KMS-11 (cell line): ENCODE measurements at regions not wholly inside any gene's neighbourhood (a gene's known extent, or its start where the extent isn't known, plus 50 kb on each side); places are given as distances from the start of the nearest gene placed in this dataset.

Experiments used
- H2AFZ ChIP-seq: fragments of 200-600 bp; sonication (generic); 2 replicates; pipeline ENCODE4 v1.6.1; 2016; ENCODE audit warnings: antibody characterized with exemption, mixed run types, low read depth
- H3K27ac ChIP-seq: fragments of 200-600 bp; sonication (generic); 2 replicates; pipeline ENCODE4 v1.6.1; 2016; ENCODE audit warnings: mild to moderate bottlenecking, mixed run types
- H3K27me3 ChIP-seq: fragments of 200-600 bp; sonication (generic); 2 replicates; pipeline ENCODE4 v1.6.1; 2017; ENCODE audit warnings: mild to moderate bottlenecking, low read depth, mixed run types, moderate library complexity; ENCODE audit not compliant: insufficient read depth
- H3K36me3 ChIP-seq: fragments of 200-600 bp; sonication (generic); 2 replicates; pipeline ENCODE4 v1.6.1; 2017; ENCODE audit warnings: mild to moderate bottlenecking, mixed run types; ENCODE audit not compliant: insufficient read depth
- H3K4me1 ChIP-seq: fragments of 200-600 bp; sonication (generic); 2 replicates; pipeline ENCODE4 v1.6.1; 2016; ENCODE audit warnings: mild to moderate bottlenecking, low read depth, mixed run types; ENCODE audit not compliant: poor library complexity, severe bottlenecking
- H3K4me2 ChIP-seq: fragments of 200-600 bp; sonication (generic); 2 replicates; pipeline ENCODE4 v1.7.0; 2016; ENCODE audit warnings: mild to moderate bottlenecking, mixed run types
- H3K4me3 ChIP-seq: fragments of 200-600 bp; sonication (generic); IDR thresholded peaks from 2 replicates; pipeline ENCODE4 v1.6.1; 2017; ENCODE audit warnings: low read depth, low read length, mixed read lengths; ENCODE audit not compliant: insufficient read depth
- H3K79me2 ChIP-seq: fragments of 200-600 bp; sonication (generic); 2 replicates; pipeline ENCODE4 v1.6.1; 2016; ENCODE audit warnings: low read depth, mixed run types; ENCODE audit not compliant: insufficient read depth
- H3K9ac ChIP-seq: fragments of 200-600 bp; sonication (generic); 2 replicates; pipeline ENCODE4 v1.6.1; 2016; ENCODE audit warnings: mild to moderate bottlenecking, mixed run types
- H4K20me1 ChIP-seq: fragments of 200-600 bp; sonication (generic); 2 replicates; pipeline ENCODE4 v1.6.1; 2016; ENCODE audit warnings: mild to moderate bottlenecking, mixed run types; ENCODE audit not compliant: insufficient read depth
- TF ChIP-seq, protein P1 (sequence below): fragments of 200-600 bp; sonication (generic); conservative IDR thresholded peaks from 2 replicates; pipeline ENCODE4 v1.6.1; 2017; ENCODE audit warnings: low read depth, mild to moderate bottlenecking, antibody characterized with exemption, low read length, moderate library complexity, mixed read lengths

DNA sequence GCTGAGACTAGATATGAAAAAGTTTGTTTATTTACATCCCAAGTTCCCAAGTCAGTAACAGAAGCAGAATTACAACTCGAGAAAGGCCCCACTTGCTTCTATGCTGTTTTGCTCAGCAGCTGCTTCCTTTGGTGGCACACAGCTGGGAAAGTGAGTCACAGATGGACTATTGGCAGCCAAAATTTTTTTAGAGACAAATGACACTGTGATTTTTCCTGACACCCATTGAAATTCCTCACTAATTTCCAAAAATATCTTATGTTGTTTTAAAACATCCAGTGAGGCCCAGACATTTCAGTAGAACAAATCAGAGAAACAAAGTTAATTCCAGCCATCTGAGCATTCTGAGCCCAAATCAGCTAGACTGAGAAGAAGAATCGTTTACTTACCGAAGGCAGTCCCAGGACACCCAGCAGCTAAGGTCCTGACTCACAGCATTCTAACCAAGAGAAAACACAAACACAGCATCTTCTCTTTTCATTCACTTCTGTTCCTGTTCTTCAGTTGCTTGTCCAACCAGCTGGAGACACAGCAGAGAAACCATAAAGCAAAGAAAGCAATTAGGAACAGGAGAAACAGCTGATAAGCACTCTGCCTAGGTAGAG is 188.3 kb downstream of the DAD1 start:
- no peaks in the 10 kb centered on the region for H4K20me1 ChIP-seq
- TF ChIP-seq, protein P1, sequence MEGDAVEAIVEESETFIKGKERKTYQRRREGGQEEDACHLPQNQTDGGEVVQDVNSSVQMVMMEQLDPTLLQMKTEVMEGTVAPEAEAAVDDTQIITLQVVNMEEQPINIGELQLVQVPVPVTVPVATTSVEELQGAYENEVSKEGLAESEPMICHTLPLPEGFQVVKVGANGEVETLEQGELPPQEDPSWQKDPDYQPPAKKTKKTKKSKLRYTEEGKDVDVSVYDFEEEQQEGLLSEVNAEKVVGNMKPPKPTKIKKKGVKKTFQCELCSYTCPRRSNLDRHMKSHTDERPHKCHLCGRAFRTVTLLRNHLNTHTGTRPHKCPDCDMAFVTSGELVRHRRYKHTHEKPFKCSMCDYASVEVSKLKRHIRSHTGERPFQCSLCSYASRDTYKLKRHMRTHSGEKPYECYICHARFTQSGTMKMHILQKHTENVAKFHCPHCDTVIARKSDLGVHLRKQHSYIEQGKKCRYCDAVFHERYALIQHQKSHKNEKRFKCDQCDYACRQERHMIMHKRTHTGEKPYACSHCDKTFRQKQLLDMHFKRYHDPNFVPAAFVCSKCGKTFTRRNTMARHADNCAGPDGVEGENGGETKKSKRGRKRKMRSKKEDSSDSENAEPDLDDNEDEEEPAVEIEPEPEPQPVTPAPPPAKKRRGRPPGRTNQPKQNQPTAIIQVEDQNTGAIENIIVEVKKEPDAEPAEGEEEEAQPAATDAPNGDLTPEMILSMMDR: no peak
- H3K27ac ChIP-seq: no peak overlapping the region
- H3K4me1 ChIP-seq: no peaks in the 10 kb centered on the region
- H3K27me3 ChIP-seq: no peaks in the 10 kb centered on the region
- H3K4me2 ChIP-seq: no peak overlapping the region
- H3K79me2 ChIP-seq: no peaks in the 10 kb centered on the region
- no peak overlapping the region for H3K9ac ChIP-seq
- H2AFZ ChIP-seq: no peak overlapping the region
- no peak overlapping the region for H3K4me3 ChIP-seq
- H3K36me3 ChIP-seq: no peaks in the 10 kb centered on the region

DNA sequence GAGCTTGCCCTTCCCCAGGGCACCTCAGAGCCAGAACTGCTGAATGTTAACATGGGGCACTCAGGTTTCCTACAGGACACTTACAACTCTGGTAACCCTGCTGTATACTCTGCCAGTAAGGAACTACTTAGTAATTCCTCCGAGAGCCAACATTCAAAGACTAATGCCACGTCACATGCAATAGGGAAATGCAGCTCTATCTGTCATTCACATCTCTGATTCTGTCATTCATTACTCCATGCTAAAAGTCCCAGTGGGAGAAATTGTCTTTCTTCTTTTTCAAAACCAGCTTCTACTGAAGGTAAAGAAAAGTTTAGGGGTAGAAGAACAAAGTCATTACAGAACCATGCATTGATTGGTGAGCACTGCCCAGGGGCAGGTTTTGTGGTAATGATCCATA is 189.2 kb downstream of the DAD1 start:
- H4K20me1 ChIP-seq: no peaks in the 10 kb centered on the region
- no peaks in the 10 kb centered on the region for H3K79me2 ChIP-seq
- H3K4me2 ChIP-seq: no peak overlapping the region
- no peak overlapping the region for H3K27ac ChIP-seq
- no peak overlapping the region for H3K9ac ChIP-seq
- H2AFZ ChIP-seq: no peak overlapping the region
- H3K36me3 ChIP-seq: no peaks in the 10 kb centered on the region
- H3K4me3 ChIP-seq: no peak overlapping the region
- H3K27me3 ChIP-seq: no peaks in the 10 kb centered on the region
- TF ChIP-seq, protein P1: no peak
- H3K4me1 ChIP-seq: no peaks in the 10 kb centered on the region

DNA sequence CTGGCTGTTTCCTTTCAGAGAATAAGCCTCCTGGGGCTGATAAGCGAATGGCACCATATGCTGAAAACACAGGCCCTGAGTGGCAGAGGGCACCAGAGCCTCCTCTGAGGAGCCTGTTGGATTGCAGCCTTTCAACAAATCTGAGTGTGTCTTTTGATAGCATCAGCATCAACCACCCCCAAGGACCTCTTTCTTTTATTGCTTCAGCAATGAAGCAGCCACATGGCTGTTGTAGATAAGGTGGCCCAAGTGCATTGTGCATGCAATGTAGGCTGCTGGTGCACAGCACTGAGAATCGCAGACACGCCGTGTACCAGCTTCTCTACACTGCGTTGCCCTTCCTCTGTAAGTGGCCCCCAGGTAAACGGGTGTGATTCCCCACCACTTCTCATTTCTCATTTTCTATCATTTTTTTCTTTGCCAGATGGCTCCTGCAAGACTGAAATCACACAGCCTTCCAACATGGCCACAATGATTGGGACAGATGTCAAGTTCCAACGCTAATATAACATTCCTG is 191.7 kb downstream of the DAD1 start:
- Histone ChIP-seq H3K36me3 (no peaks in the 10 kb centered on the region), H3K4me2 (no peak overlapping the region), H3K27ac (no peak overlapping the region), H3K9ac (no peak overlapping the region), H4K20me1 (no peaks in the 10 kb centered on the region), H2AFZ (no peak overlapping the region), H3K4me3 (no peak overlapping the region), H3K4me1 (peaks cover 15% of the 10 kb centered on the region), H3K27me3 (no peaks in the 10 kb centered on the region), H3K79me2 (no peaks in the 10 kb centered on the region)
- TF ChIP-seq, protein P1: no peak

DNA sequence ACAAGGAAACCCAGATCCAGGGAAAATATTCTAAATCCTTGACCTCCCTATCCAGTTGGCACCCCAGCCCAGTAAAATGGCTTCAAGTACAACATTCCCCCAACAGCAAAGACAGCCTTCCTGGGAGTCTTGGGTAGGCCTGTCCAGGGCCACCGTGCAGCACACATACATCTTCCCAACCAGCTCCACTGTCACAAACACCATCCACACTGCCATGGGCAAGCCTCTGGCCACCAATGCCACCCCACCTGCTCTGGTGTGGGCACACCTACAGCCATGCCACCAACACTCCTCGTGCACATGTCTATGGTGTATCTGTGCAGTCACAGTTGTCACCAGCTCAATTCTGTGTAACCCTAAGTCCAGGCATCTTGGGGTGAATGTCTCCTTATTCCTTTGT is 193.2 kb downstream of the DAD1 start:
- Histone ChIP-seq H3K4me2 (no peak overlapping the region), H3K27me3 (no peaks in the 10 kb centered on the region), H2AFZ (no peak overlapping the region), H3K79me2 (no peaks in the 10 kb centered on the region), H3K4me3 (no peak overlapping the region), H3K36me3 (no peaks in the 10 kb centered on the region), H3K27ac (no peak overlapping the region), H3K9ac (no peak overlapping the region), H4K20me1 (no peaks in the 10 kb centered on the region), H3K4me1 (peaks cover 30% of the 10 kb centered on the region)
- TF ChIP-seq, protein P1: no peak
